ENCODE measurements at regions not wholly inside any gene's neighbourhood (a gene's known extent, or its start where the extent isn't known, plus 50 kb on each side); places are given as distances from the start of the nearest gene placed in this dataset.

DNA sequence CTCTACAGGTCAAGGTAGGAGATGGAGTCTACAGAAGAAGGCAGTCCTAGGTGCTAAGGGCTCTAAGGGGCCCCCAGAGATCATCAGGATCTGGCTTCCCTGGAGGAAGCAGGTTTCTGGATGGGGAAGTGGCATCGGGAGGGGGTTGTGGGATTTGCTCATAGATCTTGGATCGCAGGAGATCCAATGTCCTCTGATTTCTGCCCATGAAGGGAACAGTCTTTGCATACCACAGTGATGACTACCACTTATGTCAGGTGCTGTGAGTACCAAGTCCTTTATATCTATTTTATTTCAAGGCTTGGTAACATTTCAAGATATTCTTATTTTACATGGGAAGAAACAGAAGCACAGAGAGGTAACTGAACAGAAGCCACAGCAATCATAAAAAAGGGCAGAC is 164.0 kb downstream of the RGS9 start:
- TF ChIP-seq CTCF (conservative IDR thresholded peaks at IDR 0.05 in 1 of 2, IDR thresholded peaks at IDR 0.05 in 1 of 2; ENCODE audit: extremely low read depth in 1 of 2, insufficient read depth in 1 of 2, low read depth in 1 of 2, low read length in 2 of 2) (no peak), EZH2 (IDR thresholded peaks at IDR 0.05; ENCODE audit: borderline replicate concordance, low read length) (no peak)

Measured in mammary epithelial cell (primary cell).